D721Med (cell line): ENCODE measurements at regions not wholly inside any gene's neighbourhood (a gene's known extent, or its start where the extent isn't known, plus 50 kb on each side); places are given as distances from the start of the nearest gene placed in this dataset.

Source experiments
- DNase-seq: peaks from one replicate; pipeline ENCODE4 v3.0.0; 2011; ENCODE audit warnings: low spot score; ENCODE audit not compliant: insufficient read length
- FAIRE-seq: peaks from 2 replicates; lab custom pipeline; 2011; peaks lifted over from hg19 to GRCh38; lab: Jason Lieb, UNC
- CTCF ChIP-seq: IDR thresholded peaks from 2 replicates; pipeline ENCODE4 v1.5.1; 2012; ENCODE audit warnings: mild to moderate bottlenecking, control low read depth; ENCODE audit not compliant: insufficient read depth; ENCODE audit errors: missing control alignments

- TF ChIP-seq CTCF, result no peak
- no peak for DNase-seq
- FAIRE-seq, result no peak
These were observed 486.4 kb upstream of the MKI67 start for GRCh38 chr10:128612631-128613030.

- no peak for FAIRE-seq
- DNase-seq, result no peak
- no peak for TF ChIP-seq CTCF
These were observed 487.9 kb upstream of the MKI67 start for GRCh38 chr10:128614016-128614605.

GRCh38 chr10:128614802-128615553 lies 488.8 kb upstream of the MKI67 start:
- FAIRE-seq, result no peak
- DNase-seq, result no peak
- no peak for TF ChIP-seq CTCF

GRCh38 chr10:128617532-128617931 lies 491.3 kb upstream of the MKI67 start:
- no peak for TF ChIP-seq CTCF
- DNase-seq, result no peak
- no peak for FAIRE-seq

- no peak for DNase-seq
- no peak for FAIRE-seq
- TF ChIP-seq CTCF, result no peak
These were observed 496.5 kb upstream of the MKI67 start for GRCh38 chr10:128622706-128623105.

GRCh38 chr10:128623776-128624175 lies 497.6 kb upstream of the MKI67 start:
- DNase-seq, result no peak
- no peak for FAIRE-seq

More at GRCh38 chr10:128623776-128624175, 497.6 kb upstream of the MKI67 start:
- TF ChIP-seq CTCF, result no peak
